ENCODE measurements at regions not wholly inside any gene's neighbourhood (a gene's known extent, or its start where the extent isn't known, plus 50 kb on each side); places are given as distances from the start of the nearest gene placed in this dataset.

GRCh38 chr1:232274999-232275710 is 354.8 kb downstream of the SIPA1L2 start:
- TF ChIP-seq CTCF (IDR thresholded peaks at IDR 0.05) (no peak), POLR2A (IDR thresholded peaks at IDR 0.05) (no peak)
